OCI-LY3 (cell line): ENCODE measurements at regions not wholly inside any gene's neighbourhood (a gene's known extent, or its start where the extent isn't known, plus 50 kb on each side); places are given as distances from the start of the nearest gene placed in this dataset.

Experiments used
- EZH2phosphoT487 ChIP-seq: fragments of 200-600 bp; shearing (Covaris generic); IDR thresholded peaks from 2 replicates; pipeline ENCODE4 v1.6.1; 2018; ENCODE audit warnings: antibody characterized with exemption, mixed run types, low read depth
- TF ChIP-seq, protein P1 (sequence below): fragments of 200-600, 300-600 bp; sonication (generic); IDR thresholded peaks from 2 replicates; pipeline ENCODE4 v1.5.1; 2014; ENCODE audit warnings: antibody characterized with exemption, low read length, low read depth

DNA sequence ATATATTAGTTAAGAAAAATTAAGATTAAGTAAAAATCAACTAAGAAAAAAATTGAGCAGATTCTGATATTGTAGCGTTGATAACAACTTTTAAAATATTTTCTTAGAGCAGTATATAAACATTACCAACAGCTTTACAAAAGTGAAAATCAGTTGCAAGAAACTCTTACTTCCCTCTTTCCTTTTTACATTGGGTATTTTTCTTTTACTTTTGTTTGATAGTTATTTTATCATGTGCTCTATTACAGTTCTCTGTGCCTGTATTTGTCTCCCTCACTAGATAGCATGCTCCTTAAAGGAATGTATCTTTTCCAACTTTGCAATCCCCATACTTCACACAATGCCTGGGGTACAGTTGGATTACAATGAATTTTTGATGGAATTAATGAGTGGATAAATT is 87.5 kb upstream of the P3H2 start:
- TF ChIP-seq, protein P1, sequence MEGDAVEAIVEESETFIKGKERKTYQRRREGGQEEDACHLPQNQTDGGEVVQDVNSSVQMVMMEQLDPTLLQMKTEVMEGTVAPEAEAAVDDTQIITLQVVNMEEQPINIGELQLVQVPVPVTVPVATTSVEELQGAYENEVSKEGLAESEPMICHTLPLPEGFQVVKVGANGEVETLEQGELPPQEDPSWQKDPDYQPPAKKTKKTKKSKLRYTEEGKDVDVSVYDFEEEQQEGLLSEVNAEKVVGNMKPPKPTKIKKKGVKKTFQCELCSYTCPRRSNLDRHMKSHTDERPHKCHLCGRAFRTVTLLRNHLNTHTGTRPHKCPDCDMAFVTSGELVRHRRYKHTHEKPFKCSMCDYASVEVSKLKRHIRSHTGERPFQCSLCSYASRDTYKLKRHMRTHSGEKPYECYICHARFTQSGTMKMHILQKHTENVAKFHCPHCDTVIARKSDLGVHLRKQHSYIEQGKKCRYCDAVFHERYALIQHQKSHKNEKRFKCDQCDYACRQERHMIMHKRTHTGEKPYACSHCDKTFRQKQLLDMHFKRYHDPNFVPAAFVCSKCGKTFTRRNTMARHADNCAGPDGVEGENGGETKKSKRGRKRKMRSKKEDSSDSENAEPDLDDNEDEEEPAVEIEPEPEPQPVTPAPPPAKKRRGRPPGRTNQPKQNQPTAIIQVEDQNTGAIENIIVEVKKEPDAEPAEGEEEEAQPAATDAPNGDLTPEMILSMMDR, result no peak
- no peak for TF ChIP-seq EZH2phosphoT487
